ENCODE measurements at regions not wholly inside any gene's neighbourhood (a gene's known extent, or its start where the extent isn't known, plus 50 kb on each side); places are given as distances from the start of the nearest gene placed in this dataset.

DNA sequence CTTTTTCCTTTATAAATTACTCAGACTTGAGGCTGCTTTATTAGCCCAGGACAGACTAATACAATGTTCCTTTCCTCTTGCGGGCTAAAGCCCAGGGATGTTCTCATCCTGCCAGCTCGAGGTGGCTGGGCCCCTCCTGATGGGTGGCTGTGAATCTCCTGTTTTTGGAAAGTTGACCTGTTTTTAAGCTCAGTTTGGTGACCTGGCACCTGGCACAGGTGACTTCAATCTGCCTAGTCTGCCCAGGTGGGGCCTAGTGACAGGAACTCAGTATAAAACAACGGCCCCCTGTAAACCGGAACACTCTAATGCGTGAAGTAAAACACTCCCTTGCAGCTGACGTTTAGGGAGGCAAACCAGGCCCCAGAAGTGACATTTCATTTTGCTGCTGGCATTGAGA lies 92.7 kb upstream of the SNTG2 start:
- Mint-ChIP-seq H3K4me1 (ENCODE audit: insufficient read depth, unreplicated experiment) (no peaks in the 10 kb centered on the region), H3K27ac (ENCODE audit: low read depth, unreplicated experiment) (no peak overlapping the region), H3K27me3 (ENCODE audit: insufficient read depth, unreplicated experiment) (peaks cover 20% of the 10 kb centered on the region), H3K9me3 (ENCODE audit: unreplicated experiment) (no peaks in the 10 kb centered on the region), H3K36me3 (ENCODE audit: insufficient read depth, unreplicated experiment) (no peaks in the 10 kb centered on the region), H3K4me3 (ENCODE audit: unreplicated experiment) (no peak overlapping the region)
- DNase-seq (ENCODE audit: unreplicated experiment): no peak
- CTCF ChIA-PET: interaction anchor here (2.3 kb wide), 1 partner anchor 688 kb away, joined by 7 read pairs; no protein-coding TSS in a partner anchor
- TF ChIP-seq, protein P1, sequence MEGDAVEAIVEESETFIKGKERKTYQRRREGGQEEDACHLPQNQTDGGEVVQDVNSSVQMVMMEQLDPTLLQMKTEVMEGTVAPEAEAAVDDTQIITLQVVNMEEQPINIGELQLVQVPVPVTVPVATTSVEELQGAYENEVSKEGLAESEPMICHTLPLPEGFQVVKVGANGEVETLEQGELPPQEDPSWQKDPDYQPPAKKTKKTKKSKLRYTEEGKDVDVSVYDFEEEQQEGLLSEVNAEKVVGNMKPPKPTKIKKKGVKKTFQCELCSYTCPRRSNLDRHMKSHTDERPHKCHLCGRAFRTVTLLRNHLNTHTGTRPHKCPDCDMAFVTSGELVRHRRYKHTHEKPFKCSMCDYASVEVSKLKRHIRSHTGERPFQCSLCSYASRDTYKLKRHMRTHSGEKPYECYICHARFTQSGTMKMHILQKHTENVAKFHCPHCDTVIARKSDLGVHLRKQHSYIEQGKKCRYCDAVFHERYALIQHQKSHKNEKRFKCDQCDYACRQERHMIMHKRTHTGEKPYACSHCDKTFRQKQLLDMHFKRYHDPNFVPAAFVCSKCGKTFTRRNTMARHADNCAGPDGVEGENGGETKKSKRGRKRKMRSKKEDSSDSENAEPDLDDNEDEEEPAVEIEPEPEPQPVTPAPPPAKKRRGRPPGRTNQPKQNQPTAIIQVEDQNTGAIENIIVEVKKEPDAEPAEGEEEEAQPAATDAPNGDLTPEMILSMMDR (IDR thresholded peaks at IDR 0.05; ENCODE audit: unreplicated experiment): no peak
- POLR2A ChIA-PET: no interaction called here
- intact Hi-C loops (cut with micrococcal nuclease): no loop called here
- BruUV-seq (replicated peaks): no TSS peak

DNA sequence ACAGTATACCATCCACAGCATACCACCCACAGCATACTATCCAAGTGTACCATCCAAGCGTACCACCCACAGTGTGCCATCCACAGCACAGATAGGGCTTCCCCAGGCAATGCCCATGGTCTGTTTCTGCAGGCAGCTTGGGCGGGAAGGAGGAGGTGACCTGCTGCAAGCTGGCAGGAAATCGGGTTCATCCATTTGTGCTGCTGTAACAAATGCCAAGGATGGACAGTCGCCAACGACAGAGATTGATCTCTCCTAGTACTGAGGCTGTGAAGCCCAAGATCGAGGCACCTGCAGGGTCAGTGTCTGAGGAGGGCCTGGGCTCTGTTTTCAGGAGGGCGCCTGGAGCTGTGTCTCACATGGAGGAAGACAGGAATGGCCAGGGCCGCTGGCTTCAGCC lies 93.6 kb upstream of the SNTG2 start:
- no TSS peak for BruUV-seq (replicated peaks)
- ChIA-PET POLR2A (no interaction called here), CTCF (interaction anchor here (2.3 kb wide), 1 partner anchor 689 kb away, joined by 7 read pairs; no protein-coding TSS in a partner anchor)
- no peak overlapping the region for H3K4me3 Mint-ChIP-seq (ENCODE audit: unreplicated experiment)
- TF ChIP-seq, protein P1 (IDR thresholded peaks at IDR 0.05; ENCODE audit: unreplicated experiment): no peak
- no peak for DNase-seq (ENCODE audit: unreplicated experiment)
- peaks cover 12% of the 10 kb centered on the region for H3K27me3 Mint-ChIP-seq (ENCODE audit: insufficient read depth, unreplicated experiment)
- H3K4me1 Mint-ChIP-seq (ENCODE audit: insufficient read depth, unreplicated experiment): no peaks in the 10 kb centered on the region
- no peaks in the 10 kb centered on the region for H3K9me3 Mint-ChIP-seq (ENCODE audit: unreplicated experiment)
- H3K27ac Mint-ChIP-seq (ENCODE audit: low read depth, unreplicated experiment): no peak overlapping the region
- intact Hi-C loops (cut with micrococcal nuclease): no loop called here
- H3K36me3 Mint-ChIP-seq (ENCODE audit: insufficient read depth, unreplicated experiment): no peaks in the 10 kb centered on the region

DNA sequence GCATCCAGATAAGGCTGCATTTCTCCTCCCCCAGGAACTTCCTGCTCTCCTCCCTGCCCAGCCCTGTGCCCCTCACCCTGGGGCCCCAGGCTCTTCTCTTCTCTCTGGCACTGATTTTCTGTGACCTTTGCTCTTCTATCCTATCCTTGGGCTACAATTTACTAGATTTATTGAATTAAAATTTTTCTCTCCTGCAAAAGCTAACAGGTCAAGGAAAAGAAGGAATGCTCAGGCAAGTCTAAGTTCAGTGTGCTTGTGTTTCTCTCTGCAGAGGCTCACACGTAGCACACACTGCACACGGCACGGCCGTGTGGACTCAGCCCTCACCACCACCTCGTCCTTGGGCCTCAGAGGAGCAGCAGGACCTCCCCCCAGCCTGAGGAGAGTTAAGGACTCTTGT lies 94.2 kb upstream of the SNTG2 start:
- no peak for DNase-seq (ENCODE audit: unreplicated experiment)
- no peaks in the 10 kb centered on the region for H3K4me1 Mint-ChIP-seq (ENCODE audit: insufficient read depth, unreplicated experiment)
- BruUV-seq (replicated peaks): no TSS peak
- peaks cover 6% of the 10 kb centered on the region for H3K27me3 Mint-ChIP-seq (ENCODE audit: insufficient read depth, unreplicated experiment)
- TF ChIP-seq, protein P1 (IDR thresholded peaks at IDR 0.05; ENCODE audit: unreplicated experiment): no peak
- ChIA-PET CTCF (interaction anchor here (1.1 to 2.3 kb wide), 3 partner anchors 116 to 689 kb away, joined by 3 to 7 read pairs (median 4); no protein-coding TSS in a partner anchor), POLR2A (no interaction called here)
- no peaks in the 10 kb centered on the region for H3K36me3 Mint-ChIP-seq (ENCODE audit: insufficient read depth, unreplicated experiment)
- H3K9me3 Mint-ChIP-seq (ENCODE audit: unreplicated experiment): no peaks in the 10 kb centered on the region
- H3K27ac Mint-ChIP-seq (ENCODE audit: low read depth, unreplicated experiment): no peak overlapping the region
- no peak overlapping the region for H3K4me3 Mint-ChIP-seq (ENCODE audit: unreplicated experiment)
- intact Hi-C loops (cut with micrococcal nuclease): no loop called here

DNA sequence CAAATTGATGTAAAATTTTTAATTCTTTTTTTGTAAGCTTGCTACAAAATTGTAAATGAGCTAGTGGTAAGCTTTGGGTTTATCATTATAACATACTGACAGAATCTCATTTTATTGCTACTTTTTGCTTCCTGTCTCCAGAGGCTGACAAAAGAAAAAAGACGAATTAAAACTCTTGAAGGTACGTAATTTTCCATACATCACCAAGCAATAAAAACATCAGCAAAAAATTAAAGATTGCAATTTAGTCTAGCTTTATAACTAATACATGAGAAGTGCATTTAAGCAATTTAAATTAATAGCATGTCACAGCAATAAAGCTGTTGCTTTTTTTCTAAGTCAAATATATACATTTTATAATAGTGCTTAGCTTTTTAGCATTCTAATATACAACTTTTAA lies 94.6 kb upstream of the SNTG2 start:
- BruUV-seq (replicated peaks): no TSS peak
- DNase-seq (ENCODE audit: unreplicated experiment): no peak
- Mint-ChIP-seq H3K27me3 (ENCODE audit: insufficient read depth, unreplicated experiment) (peaks cover 2% of the 10 kb centered on the region), H3K36me3 (ENCODE audit: insufficient read depth, unreplicated experiment) (no peaks in the 10 kb centered on the region), H3K27ac (ENCODE audit: low read depth, unreplicated experiment) (no peak overlapping the region), H3K9me3 (ENCODE audit: unreplicated experiment) (no peaks in the 10 kb centered on the region), H3K4me1 (ENCODE audit: insufficient read depth, unreplicated experiment) (no peaks in the 10 kb centered on the region), H3K4me3 (ENCODE audit: unreplicated experiment) (no peak overlapping the region)
- ChIA-PET CTCF (interaction anchor here (1.1 to 2.3 kb wide), 3 partner anchors 116 to 690 kb away, joined by 3 to 7 read pairs (median 4); no protein-coding TSS in a partner anchor), POLR2A (no interaction called here)
- TF ChIP-seq, protein P1 (IDR thresholded peaks at IDR 0.05; ENCODE audit: unreplicated experiment): no peak
- intact Hi-C loops (cut with micrococcal nuclease): no loop called here

Data from MCF 10A (cell line).